H1 (cell line): ENCODE measurements at regions not wholly inside any gene's neighbourhood (a gene's known extent, or its start where the extent isn't known, plus 50 kb on each side); places are given as distances from the start of the nearest gene placed in this dataset.

Experiments
- CTCF ChIA-PET: fragments of 300-600 bp; sonication (Branson Sonifier 250); formaldehyde crosslinking; loops from one replicate; lab custom pipeline; 2021; ENCODE audit not compliant: partially characterized antibody; lab: Charles Lee
- POLR2A ChIA-PET: fragments of 300-600 bp; sonication (Branson Sonifier 250); formaldehyde crosslinking; loops from one replicate; lab custom pipeline; 2021; ENCODE audit warnings: inconsistent platforms; ENCODE audit not compliant: partially characterized antibody; lab: Charles Lee
- DNase-seq, 2 experiments: peaks; one replicate each; pipeline versions ENCODE4 v3.0.0 to v3.0.0-alpha.2; 2010 to 2022; ENCODE audit warnings: low spot score in 2 of 2, low read depth in 1 of 2, mixed read lengths in 1 of 2
- FAIRE-seq: peaks from 2 replicates; lab custom pipeline; 2011; peaks lifted over from hg19 to GRCh38; lab: Jason Lieb, UNC
- H2AFZ ChIP-seq: 2 replicates; pipeline ENCODE4 v1.8.1; 2012; ENCODE audit warnings: low read length, inconsistent platforms
- H2AK5ac ChIP-seq: 2 replicates; pipeline ENCODE4 v1.6.1; 2013; ENCODE audit warnings: low read depth, low read length
- H2BK120ac ChIP-seq: replicated peaks from 2 replicates; pipeline ENCODE3; 2013; ENCODE audit warnings: low read depth, low read length, inconsistent platforms
- H2BK12ac ChIP-seq: 2 replicates; pipeline ENCODE4 v1.6.1; 2013; ENCODE audit warnings: low read depth, low read length
- H2BK15ac ChIP-seq: 2 replicates; pipeline ENCODE4 v1.6.1; 2013; ENCODE audit warnings: low read length
- H2BK20ac ChIP-seq: 2 replicates; pipeline ENCODE4 v1.6.1; 2013; ENCODE audit warnings: low read length
- H2BK5ac ChIP-seq: 2 replicates; pipeline ENCODE4 v1.6.1; 2013; ENCODE audit warnings: low read depth, low read length
- H3K14ac ChIP-seq: 2 replicates; pipeline ENCODE4 v1.6.1; 2013; ENCODE audit warnings: inconsistent platforms; ENCODE audit not compliant: insufficient read length
- H3K18ac ChIP-seq: 2 replicates; pipeline ENCODE4 v1.6.1; 2013; ENCODE audit warnings: low read length; ENCODE audit errors: extremely low read depth
- H3K23ac ChIP-seq: 2 replicates; pipeline ENCODE4 v1.6.1; 2013; ENCODE audit warnings: inconsistent platforms; ENCODE audit not compliant: insufficient read length
- H3K23me2 ChIP-seq: 2 replicates; pipeline ENCODE4 v1.6.1; 2013; ENCODE audit warnings: low read depth, low read length
- H3K27ac ChIP-seq: 2 replicates; pipeline ENCODE4 v1.6.1; 2011; ENCODE audit warnings: low read depth, low read length, inconsistent platforms
- H3K27me3 ChIP-seq, 4 experiments: replicated peaks in 1 of 4; 1 replicate in 1 of 4; 2 replicates in 3 of 4; pipeline versions ENCODE4 v1.6.1 to v1.8.1; 2011 to 2013; ENCODE audit warnings: low read length in 3 of 4, mild to moderate bottlenecking in 3 of 4, inconsistent platforms in 2 of 4, mixed read lengths in 2 of 4, moderate library complexity in 1 of 4; ENCODE audit not compliant: control insufficient read depth in 3 of 4, insufficient read depth in 3 of 4; ENCODE audit errors: extremely low read depth in 1 of 4
- H3K36me3 ChIP-seq, 4 experiments: 2 replicates each; pipeline versions ENCODE4 v1.6.1 to v1.8.1; 2011 to 2013; ENCODE audit warnings: mild to moderate bottlenecking in 4 of 4, low read length in 3 of 4, moderate library complexity in 2 of 4, control low read depth in 1 of 4, inconsistent platforms in 1 of 4; ENCODE audit not compliant: insufficient read depth in 4 of 4, control insufficient read depth in 2 of 4
- H3K4ac ChIP-seq: replicated peaks from 2 replicates; pipeline ENCODE3; 2013; ENCODE audit warnings: low read length, low read depth, mixed read lengths, inconsistent platforms; ENCODE audit not compliant: insufficient read length
- H3K4me1 ChIP-seq, 4 experiments: replicated peaks in 1 of 4; 1 replicate in 1 of 4; 2 replicates in 3 of 4; pipeline versions ENCODE4 v1.6.1 to v1.8.1; 2011 to 2013; ENCODE audit warnings: low read length in 3 of 4, inconsistent platforms in 2 of 4, mixed read lengths in 1 of 4; ENCODE audit not compliant: insufficient read depth in 4 of 4, control insufficient read depth in 3 of 4
- H3K4me2 ChIP-seq, 2 experiments: 2 replicates each; pipeline versions ENCODE4 v1.6.1 to v1.8.1; 2011 to 2013; ENCODE audit warnings: low read depth in 2 of 2, low read length in 2 of 2, control low read depth in 1 of 2, inconsistent platforms in 1 of 2, mild to moderate bottlenecking in 1 of 2; ENCODE audit not compliant: insufficient read depth in 1 of 2
- H3K4me3 ChIP-seq, 4 experiments: fragments of 200-600, 300-600 bp in 1 of 4; sonication (generic), shearing (Covaris generic), sonication (Bioruptor Twin) in 1 of 4; 2 replicates each; pipeline versions ENCODE4 v1.5.1 to v1.8.1; 2011 to 2016; ENCODE audit warnings: low read length in 4 of 4, low read depth in 3 of 4, control low read depth in 2 of 4, inconsistent platforms in 2 of 4, mild to moderate bottlenecking in 2 of 4, mixed read lengths in 1 of 4, moderate library complexity in 1 of 4; ENCODE audit not compliant: insufficient read depth in 2 of 4; ENCODE audit errors: extremely low read depth in 1 of 4
- H3K56ac ChIP-seq: replicated peaks from 2 replicates; pipeline ENCODE3; 2013; ENCODE audit warnings: low read depth, mild to moderate bottlenecking, mixed read lengths, low read length, inconsistent platforms; ENCODE audit not compliant: insufficient read length
- H3K79me1 ChIP-seq: 2 replicates; pipeline ENCODE4 v1.6.1; 2013; ENCODE audit warnings: low read depth, low read length, control low read depth
- H3K79me2 ChIP-seq, 2 experiments: 2 replicates each; pipeline versions ENCODE4 v1.6.1 to v1.8.1; 2012 to 2013; ENCODE audit warnings: low read length in 2 of 2, mild to moderate bottlenecking in 2 of 2, inconsistent platforms in 1 of 2; ENCODE audit not compliant: insufficient read depth in 2 of 2, control insufficient read depth in 1 of 2
- H3K9ac ChIP-seq, 4 experiments: replicated peaks in 1 of 4; 1 replicate in 1 of 4; 2 replicates in 3 of 4; pipeline versions ENCODE4 v1.6.1 to v1.8.1; 2011 to 2013; ENCODE audit warnings: low read depth in 3 of 4, low read length in 3 of 4, control low read depth in 2 of 4, mild to moderate bottlenecking in 2 of 4, moderate library complexity in 2 of 4, inconsistent platforms in 1 of 4; ENCODE audit errors: extremely low read depth in 1 of 4
- H3K9me3 ChIP-seq, 2 experiments: 2 replicates each; pipeline versions ENCODE4 v1.6.1 to v1.8.1; 2012 to 2013; ENCODE audit warnings: mild to moderate bottlenecking in 2 of 2, moderate library complexity in 2 of 2, control low read depth in 1 of 2, inconsistent platforms in 1 of 2, low read depth in 1 of 2, low read length in 1 of 2, mixed read lengths in 1 of 2; ENCODE audit not compliant: insufficient read depth in 2 of 2
- H4K20me1 ChIP-seq, 2 experiments: replicated peaks in 1 of 2; 2 replicates each; pipeline versions ENCODE3 to v1.8.1; 2011 to 2013; ENCODE audit warnings: inconsistent platforms in 2 of 2, low read length in 2 of 2, mild to moderate bottlenecking in 1 of 2; ENCODE audit not compliant: insufficient read depth in 2 of 2, control insufficient read depth in 1 of 2
- H4K5ac ChIP-seq: 2 replicates; pipeline ENCODE4 v1.6.1; 2013; ENCODE audit warnings: low read length, low read depth, mixed read lengths, inconsistent platforms; ENCODE audit not compliant: insufficient read length
- H4K8ac ChIP-seq: 2 replicates; pipeline ENCODE4 v1.8.0; 2013; ENCODE audit warnings: mild to moderate bottlenecking, moderate library complexity, low read length, inconsistent platforms; ENCODE audit not compliant: insufficient read depth; ENCODE audit errors: extremely low read depth
- H4K91ac ChIP-seq: replicated peaks from 2 replicates; pipeline ENCODE3; 2013; ENCODE audit warnings: low read length, mixed read lengths, inconsistent platforms; ENCODE audit not compliant: insufficient read length
- GABPA ChIP-seq: IDR thresholded peaks from 2 replicates; pipeline ENCODE4 v1.6.1; 2011; ENCODE audit warnings: mild to moderate bottlenecking, low read length, moderate library complexity, borderline replicate concordance; ENCODE audit not compliant: insufficient read depth
- RAD21 ChIP-seq, 2 experiments: IDR thresholded peaks in 1 of 2; conservative IDR thresholded peaks in 1 of 2; 2 replicates each; pipeline ENCODE4 v1.6.1; 2011; ENCODE audit warnings: low read depth in 2 of 2, low read length in 2 of 2, improper control_type of control experiment in 1 of 2, inconsistent platforms in 1 of 2, mild to moderate bottlenecking in 1 of 2, moderate library complexity in 1 of 2
- WGBS, 2 experiments: shearing (Covaris generic) in 1 of 2; methylation state at CpG; one replicate each; pipeline versions ENCODE4 v1.1.6 to v1.1.7; 2013 to 2015; ENCODE audit warnings: low lambda C conversion rate in 2 of 2, mixed read lengths in 2 of 2, inconsistent platforms in 1 of 2, low coverage in 1 of 2, missing lambda C conversion rate in 1 of 2; ENCODE audit not compliant: insufficient replicate concordance in 2 of 2, insufficient coverage in 1 of 2, insufficient read length in 1 of 2; ENCODE audit errors: extremely low coverage in 1 of 2, missing lambda C conversion rate in 1 of 2; 5-methylcytosine and 5-hydroxymethylcytosine counted together

DNA sequence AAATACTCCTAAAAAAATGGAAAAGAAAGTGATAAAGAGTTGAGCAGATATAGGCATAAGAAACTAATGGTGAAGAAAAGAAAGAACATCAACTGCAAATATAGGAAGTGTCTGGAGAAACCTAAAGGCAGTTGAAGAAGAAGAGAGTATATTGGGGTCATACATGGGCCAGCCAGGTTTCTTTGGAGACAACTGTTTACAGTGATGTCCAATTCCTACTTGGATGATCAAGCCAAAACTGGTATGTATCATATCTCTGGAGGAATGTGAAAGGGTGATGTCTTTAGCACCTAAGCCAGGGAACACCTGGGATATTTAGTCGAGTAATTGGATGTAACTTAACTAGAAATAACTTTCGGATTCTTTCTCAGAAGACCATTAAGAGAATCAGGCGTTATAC, 129.3 kb upstream of the FLRT2 start:
- H3K36me3 ChIP-seq = no peaks in the 10 kb centered on the region
- no peak overlapping the region for H3K9ac ChIP-seq
- DNase-seq = no peak
- no peaks in the 10 kb centered on the region for H3K23me2 ChIP-seq
- CTCF ChIA-PET = no interaction called here
- no peak for FAIRE-seq
- no peak overlapping the region for H4K8ac ChIP-seq
- no peak overlapping the region for H3K18ac ChIP-seq
- H4K20me1 ChIP-seq = no peaks in the 10 kb centered on the region
- WGBS, 2 experiments = 90% methylated on average over 3 of the region's 3 CpGs; no CpG with 5 or more reads in 1 of the 2 experiments
- H4K91ac ChIP-seq = no peak overlapping the region
- no peak overlapping the region for H2BK15ac ChIP-seq
- H2AFZ ChIP-seq = no peak overlapping the region
- H3K4ac ChIP-seq = no peak overlapping the region
- H2AK5ac ChIP-seq = no peak overlapping the region
- H3K4me2 ChIP-seq = no peak overlapping the region
- H3K4me3 ChIP-seq = no peak overlapping the region
- TF ChIP-seq RAD21 (IDR thresholded peaks at IDR 0.05 in 1 of 2, conservative IDR thresholded peaks at IDR 0.05 in 1 of 2; ENCODE audit: low read depth in 2 of 2, low read length in 2 of 2) (no peak), GABPA (no peak)
- H3K27me3 ChIP-seq = no peaks in the 10 kb centered on the region
- no peaks in the 10 kb centered on the region for H3K79me1 ChIP-seq
- no peaks in the 10 kb centered on the region for H3K79me2 ChIP-seq
- H2BK20ac ChIP-seq = no peak overlapping the region
- POLR2A ChIA-PET = no interaction called here
- H2BK12ac ChIP-seq = no peak overlapping the region
- H3K4me1 ChIP-seq = peaks cover 0 to 2% (median 0%) of the 10 kb centered on the region in 4 experiments; a peak in 1 of 7 replicates
- no peaks in the 10 kb centered on the region for H3K9me3 ChIP-seq
- no peak overlapping the region for H3K23ac ChIP-seq
- no peak overlapping the region for H4K5ac ChIP-seq
- H3K27ac ChIP-seq = no peak overlapping the region
- no peak overlapping the region for H2BK120ac ChIP-seq
- H2BK5ac ChIP-seq = no peak overlapping the region
- H3K56ac ChIP-seq = no peak overlapping the region
- no peak overlapping the region for H3K14ac ChIP-seq
